ENCODE measurements at regions not wholly inside any gene's neighbourhood (a gene's known extent, or its start where the extent isn't known, plus 50 kb on each side); places are given as distances from the start of the nearest gene placed in this dataset.

GRCh38 chr11:33410086-33410765, 153.0 kb downstream of the HIPK3 start:
- Histone ChIP-seq H3K36me3 (no peaks in the 10 kb centered on the region), H3K27ac (no peak overlapping the region), H3K4me1 (no peaks in the 10 kb centered on the region), H3K9me3 (no peaks in the 10 kb centered on the region), H3K4me3 (no peak overlapping the region), H3K27me3 (peaks cover 0 to 31% (median 10%) of the 10 kb centered on the region in 7 donors)
- no peak for DNase-seq
- TF ChIP-seq, protein P1, sequence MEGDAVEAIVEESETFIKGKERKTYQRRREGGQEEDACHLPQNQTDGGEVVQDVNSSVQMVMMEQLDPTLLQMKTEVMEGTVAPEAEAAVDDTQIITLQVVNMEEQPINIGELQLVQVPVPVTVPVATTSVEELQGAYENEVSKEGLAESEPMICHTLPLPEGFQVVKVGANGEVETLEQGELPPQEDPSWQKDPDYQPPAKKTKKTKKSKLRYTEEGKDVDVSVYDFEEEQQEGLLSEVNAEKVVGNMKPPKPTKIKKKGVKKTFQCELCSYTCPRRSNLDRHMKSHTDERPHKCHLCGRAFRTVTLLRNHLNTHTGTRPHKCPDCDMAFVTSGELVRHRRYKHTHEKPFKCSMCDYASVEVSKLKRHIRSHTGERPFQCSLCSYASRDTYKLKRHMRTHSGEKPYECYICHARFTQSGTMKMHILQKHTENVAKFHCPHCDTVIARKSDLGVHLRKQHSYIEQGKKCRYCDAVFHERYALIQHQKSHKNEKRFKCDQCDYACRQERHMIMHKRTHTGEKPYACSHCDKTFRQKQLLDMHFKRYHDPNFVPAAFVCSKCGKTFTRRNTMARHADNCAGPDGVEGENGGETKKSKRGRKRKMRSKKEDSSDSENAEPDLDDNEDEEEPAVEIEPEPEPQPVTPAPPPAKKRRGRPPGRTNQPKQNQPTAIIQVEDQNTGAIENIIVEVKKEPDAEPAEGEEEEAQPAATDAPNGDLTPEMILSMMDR (IDR thresholded peaks at IDR 0.05), result no peak
- no peak for ATAC-seq
- WGBS, 2 donors, result 59 to 68% methylated on average over 4 of the region's 4 CpGs
- intact Hi-C loops (cut with DNase I), result no loop called here
